ENCODE measurements at regions not wholly inside any gene's neighbourhood (a gene's known extent, or its start where the extent isn't known, plus 50 kb on each side); places are given as distances from the start of the nearest gene placed in this dataset.

DNA sequence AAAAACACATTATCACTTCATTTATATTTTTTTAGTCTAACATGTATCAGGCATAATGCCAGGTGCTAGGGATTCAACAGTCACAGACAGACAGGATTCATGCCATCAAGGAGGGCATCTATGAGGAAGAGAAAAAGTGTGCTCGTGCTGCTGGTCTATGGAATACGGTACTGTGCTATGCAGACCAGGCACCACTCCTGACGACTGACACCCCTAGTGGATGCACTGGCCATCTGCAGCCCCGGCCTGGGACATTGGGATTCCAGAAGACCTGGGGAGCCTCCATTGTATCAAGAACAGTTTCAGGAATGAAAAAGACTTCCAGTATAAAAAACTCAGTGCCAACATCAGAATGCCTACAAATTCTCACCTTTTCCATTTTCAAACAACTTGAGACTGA is 94.0 kb downstream of the KLF12 start:
- peak; percentile 19 to 56 for DNase-seq

DNA sequence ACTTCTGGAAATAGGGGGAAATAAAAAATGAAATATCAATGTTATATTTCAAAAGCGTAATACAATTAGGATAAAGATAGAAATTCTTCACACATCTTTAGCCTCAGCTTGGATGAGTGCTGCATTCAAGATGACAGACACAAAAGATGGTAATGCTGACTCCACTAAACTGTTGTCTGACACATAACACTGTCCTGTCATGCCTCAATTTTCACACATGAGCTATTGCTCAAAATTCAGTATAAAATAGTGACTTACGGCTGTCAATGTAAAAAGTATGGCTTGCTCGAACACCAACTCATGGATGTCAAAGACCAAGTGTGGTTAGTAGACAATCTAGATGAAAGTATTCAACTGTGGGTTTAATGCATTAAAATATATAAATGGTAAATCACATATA is 94.5 kb downstream of the KLF12 start:
- DNase-seq, result no peak

- DNase-seq, result no peak
These were observed 95.0 kb downstream of the KLF12 start for GRCh38 chr13:74039154-74039553.

GRCh38 chr13:74037762-74038161 is 96.4 kb downstream of the KLF12 start:
- no peak for DNase-seq

DNA sequence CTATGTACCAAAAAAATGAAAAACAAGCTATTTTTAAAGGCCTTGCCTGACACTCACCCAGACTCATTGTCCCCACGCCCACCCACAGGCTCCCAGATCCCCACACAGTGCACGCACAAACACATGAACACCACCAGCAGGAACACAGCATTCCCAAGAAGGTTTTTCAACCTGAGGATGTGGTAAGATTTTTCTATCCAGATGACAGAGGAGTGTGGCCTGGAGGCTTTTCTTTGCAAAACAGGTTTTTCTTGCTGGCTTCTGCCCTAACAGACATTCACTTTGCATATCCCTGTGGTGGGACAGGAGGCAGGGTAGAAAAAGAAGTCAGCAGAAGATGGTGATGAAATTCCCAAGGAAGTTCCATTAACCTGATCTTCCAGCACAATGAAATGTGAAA is 97.8 kb downstream of the KLF12 start:
- no peak for DNase-seq

GRCh38 chr13:74035896-74036295 is 98.3 kb downstream of the KLF12 start:
- DNase-seq, result no peak

DNA sequence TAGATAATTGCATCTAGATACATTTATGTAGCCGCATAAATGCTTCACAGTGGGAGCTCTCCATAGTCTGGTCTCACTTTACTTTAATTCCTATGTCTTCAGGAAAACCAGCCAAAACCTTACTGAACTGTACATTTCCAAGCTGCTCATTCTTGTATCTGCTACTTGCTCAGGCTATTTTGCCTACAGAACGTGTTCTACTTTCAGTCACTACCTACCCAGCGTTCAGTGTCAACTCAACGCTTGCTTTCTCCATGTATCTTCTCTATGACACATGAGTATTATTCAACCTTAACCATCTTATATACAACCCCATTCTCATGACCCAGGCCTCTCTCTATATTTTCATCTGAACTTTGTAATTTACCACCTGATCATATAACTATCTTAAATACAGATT is 101.9 kb downstream of the KLF12 start:
- DNase-seq, result no peak

- no peak for DNase-seq
These were observed 106.9 kb downstream of the KLF12 start for GRCh38 chr13:74027161-74027779.

DNA sequence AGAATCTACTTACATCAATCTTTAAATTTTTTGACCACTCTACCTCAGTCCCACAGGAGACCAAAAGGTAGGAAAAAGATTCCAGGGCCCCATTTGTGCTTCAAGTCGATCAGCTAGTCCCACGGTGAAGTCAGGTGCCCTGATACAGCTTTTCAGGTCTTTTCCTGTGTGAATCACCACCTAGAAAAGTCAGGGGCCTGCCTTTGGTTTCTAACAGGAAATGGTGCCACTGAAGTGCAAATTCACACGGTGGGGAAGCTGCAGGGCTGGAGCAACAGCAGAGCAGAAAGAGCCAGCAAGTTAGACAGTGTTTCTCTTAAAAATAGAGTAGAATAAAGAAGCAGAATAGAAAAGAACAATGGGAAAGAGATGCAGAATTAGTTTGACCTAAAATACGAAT is 107.5 kb downstream of the KLF12 start:
- no peak for DNase-seq

- DNase-seq, result no peak
These were observed 108.8 kb downstream of the KLF12 start for GRCh38 chr13:74025369-74025768.

GRCh38 chr13:74024856-74025255 is 109.3 kb downstream of the KLF12 start:
- DNase-seq, result no peak

GRCh38 chr13:74024314-74024713 is 109.9 kb downstream of the KLF12 start:
- no peak for DNase-seq

DNA sequence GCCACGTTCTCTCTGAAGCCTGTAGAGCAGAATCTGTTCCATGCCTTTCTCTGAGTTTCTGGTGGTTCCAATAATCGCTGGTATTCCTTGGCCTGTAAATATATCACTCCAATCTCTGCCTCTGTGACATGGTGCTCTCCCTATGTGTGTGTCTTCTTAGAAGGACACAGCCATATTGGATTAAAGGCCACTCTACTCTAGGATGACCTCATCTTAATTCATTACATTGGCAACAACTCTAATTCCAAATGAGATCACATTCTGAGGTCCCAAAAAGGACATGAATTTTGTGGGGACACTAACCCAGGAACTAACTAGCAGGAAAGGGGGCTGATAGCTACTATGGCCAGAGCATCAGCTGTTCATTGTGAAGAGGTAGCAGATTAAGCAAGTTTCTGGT is 110.7 kb downstream of the KLF12 start:
- DNase-seq, result no peak

DNA sequence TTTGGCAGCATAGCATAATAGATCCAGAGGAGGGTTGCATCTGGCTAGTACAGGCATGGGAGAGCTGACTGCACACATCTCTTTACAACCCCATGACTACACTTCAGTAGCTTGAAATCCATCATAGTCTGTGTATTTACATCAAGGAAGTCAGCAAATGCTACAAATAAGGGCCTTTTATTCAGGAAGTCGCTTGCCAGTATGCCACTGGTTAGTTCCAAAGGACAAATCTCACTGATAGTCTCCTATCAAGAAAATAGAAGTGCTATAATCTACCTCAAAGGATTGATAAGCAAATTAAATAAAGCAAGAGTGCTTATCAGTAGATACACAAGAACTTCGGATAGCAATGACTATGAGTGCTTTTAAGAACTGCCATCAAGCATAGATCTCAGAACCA is 112.7 kb downstream of the KLF12 start:
- DNase-seq, result no peak

- no peak for DNase-seq
These were observed 116.2 kb downstream of the KLF12 start for GRCh38 chr13:74018062-74018431.

DNA sequence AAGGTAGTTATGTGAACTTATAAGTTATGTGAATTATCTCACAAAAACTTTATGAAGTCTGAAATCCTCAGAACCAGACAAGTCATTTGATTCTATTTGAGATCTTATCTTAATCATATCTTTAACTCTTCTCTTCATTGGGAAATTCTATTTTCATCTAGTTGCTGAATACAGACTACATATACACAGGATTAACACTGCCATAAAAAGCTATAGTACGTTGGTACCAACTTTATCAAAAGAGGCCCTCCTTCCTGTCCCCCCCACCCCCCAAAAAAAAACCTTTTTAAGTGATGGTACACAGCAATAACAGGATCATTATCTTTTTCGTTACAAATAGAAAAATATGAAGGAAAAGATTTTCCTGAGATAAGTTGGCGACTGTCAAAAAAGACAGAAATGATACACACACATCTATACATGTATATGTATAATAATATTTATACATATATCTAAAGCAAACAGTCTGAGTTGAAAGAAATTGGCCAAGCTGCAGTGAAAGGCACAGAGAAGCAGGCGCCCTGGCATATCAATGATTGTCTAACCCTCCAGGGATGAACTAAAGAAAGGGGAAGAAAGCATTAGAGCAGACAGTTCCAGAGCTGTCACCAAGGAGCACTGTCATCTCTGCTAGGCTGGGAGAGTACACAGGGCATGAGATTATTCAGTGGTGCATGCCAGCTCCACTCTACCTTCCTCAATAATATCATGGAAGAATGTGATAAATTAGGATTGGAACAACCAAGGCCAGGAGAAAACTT is 116.7 kb downstream of the KLF12 start:
- no peak for DNase-seq

- DNase-seq, result no peak
These were observed 119.1 kb downstream of the KLF12 start for GRCh38 chr13:74015137-74015536.

GRCh38 chr13:74009100-74009668 is 125.0 kb downstream of the KLF12 start:
- no peak for DNase-seq

DNA sequence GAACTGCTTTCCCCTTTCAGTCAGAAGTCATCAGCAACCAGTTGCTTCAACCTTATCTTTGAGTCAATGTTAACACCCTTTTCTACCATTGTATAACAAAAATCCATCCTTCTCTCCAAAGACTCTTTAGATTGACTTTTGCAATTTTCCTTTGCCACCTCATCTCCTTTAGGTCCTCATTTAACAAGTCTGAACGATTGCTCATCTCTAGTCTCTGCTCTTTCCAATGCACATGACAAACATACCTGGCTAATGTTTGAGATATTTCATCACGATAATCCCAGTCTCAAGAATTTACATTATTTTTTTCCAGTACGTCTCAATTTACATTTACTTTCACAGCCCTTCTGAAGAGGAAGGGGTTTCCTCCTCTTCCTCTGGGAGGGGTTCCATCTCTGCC is 127.5 kb downstream of the KLF12 start:
- DNase-seq, result no peak

DNA sequence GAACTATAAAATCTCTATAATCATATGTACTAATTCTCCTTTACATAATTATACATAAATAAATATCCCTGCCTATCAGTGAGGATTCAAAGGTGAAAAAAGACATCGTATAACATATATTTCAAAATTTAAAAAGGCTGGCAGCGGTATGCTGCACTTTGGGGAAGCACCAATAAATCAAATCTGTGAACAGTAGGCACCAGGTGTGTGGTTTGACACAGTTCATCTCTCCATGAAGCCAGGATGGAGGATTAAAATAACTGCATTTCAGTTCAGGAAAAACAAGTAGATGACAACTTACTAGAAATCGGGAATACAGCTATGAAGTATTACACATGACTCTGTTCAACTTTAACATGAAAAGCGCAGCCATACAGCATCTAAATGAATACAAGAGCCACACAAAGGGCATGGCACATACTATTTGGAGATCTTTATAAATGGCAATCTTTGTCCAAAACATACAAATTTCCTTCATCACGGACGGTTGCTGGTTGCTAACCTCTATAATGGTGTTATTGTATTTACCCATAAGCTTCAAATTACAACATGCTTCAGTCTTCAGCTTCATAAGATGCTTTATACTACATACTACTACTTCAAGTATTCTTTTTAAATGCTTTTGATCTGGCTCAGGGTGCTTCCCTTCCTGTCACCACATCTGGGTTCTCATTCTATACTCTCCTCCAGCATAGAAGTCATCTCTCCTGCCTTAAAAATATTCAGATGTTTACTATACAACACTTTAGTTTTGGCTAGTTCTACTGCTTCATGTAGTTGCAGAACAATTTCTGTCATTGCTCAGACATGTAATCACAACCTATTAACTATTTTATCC is 128.7 kb downstream of the KLF12 start:
- DNase-seq, result no peak

- DNase-seq, result no peak
These were observed 130.1 kb downstream of the KLF12 start for GRCh38 chr13:74004109-74004508.

DNA sequence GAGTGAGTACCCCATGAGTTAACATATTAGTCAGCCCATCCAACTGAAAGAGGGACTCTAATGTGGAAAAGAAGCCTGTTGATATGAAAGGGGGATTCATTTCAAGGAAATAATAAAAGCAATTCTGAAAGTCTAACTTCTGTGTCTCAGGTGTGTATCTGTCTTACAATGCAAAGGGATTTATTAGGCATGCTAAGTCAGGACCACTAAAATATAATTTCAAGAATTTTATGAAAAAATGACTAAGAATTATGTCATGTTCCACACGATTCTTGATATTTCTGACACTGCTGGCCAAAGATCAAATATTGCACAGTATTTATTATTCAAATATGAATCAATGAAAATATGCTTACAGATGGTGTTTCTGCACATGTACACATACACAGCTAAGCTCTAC is 130.8 kb downstream of the KLF12 start:
- no peak for DNase-seq

DNA sequence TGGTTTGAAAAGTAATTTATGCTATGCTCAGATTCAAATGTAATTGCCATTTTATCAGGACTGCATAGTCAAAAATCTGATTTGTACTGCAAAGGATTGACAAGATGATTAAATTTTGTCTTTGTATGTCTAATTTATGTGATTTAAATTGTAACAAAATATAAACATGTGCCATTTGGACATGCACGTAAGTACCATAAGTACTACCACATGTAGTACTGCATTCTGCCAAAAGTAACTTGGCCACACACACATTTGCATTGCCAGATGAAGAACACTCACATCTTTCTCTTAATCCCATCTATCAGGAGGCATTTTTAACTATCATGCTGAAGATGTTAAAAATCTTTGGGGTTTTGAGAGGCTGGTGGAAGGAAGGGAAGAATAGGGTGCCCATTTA is 133.3 kb downstream of the KLF12 start:
- DNase-seq, result no peak

DNA sequence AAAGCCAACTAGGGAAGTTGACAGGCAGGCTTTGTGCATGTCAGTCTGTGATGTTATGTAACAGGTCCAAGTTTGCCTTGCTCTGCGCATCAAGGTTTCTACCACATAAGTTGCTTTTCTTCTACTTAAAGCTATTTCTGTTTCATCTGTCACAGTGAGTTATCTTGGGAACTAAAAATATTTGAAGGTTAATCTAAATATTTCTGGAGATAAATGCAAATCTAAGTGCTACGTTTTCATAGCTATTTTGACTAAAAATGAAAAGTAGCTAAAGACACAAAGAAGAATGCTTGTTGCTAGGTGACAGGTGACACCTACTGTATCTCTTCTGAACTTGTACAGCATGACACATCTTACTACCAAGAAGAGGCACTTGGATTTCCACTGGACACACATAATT is 135.6 kb downstream of the KLF12 start:
- DNase-seq, result no peak
